ENCODE measurements at regions not wholly inside any gene's neighbourhood (a gene's known extent, or its start where the extent isn't known, plus 50 kb on each side); places are given as distances from the start of the nearest gene placed in this dataset.

DNA sequence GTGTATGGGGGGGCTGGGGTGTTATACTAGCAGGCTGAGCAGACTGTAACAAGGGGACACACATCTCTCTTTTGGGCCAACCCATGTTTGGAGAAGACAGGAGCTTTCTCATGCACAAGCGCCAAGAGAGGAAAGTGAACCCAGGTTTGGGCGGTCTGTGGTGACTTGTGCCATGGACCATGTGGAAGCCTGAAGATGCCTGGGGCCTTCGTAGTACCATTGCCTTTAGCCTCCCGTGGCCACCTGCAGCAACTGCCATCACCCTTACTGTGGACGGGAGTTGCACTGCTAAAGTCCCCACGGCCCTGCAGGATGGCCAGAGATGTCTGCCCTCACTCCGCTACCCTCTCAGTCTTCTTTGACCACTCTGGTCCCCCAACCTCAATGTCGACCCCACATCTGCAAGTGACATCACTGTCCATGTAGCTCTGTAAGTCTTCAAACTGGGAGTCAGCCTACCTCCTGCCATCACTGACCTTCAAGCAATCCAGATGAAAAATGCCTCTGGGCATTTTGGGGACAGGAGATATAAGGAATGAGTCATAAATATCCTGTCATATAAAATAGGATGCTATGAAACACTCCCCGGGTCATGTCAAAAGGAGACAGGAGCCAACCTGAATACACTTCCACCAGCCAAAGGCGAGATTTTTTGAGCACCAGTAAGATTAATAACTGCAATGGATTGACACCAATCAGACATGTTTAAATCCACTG, 74.7 kb upstream of the C15orf39 start:
- TF ChIP-seq RELA (CRISPR knock-in tag; IDR thresholded peaks at IDR 0.05; ENCODE audit: borderline replicate concordance): no peak
- no peak for TF ChIP-seq ZNF281 (CRISPR knock-in tag; IDR thresholded peaks at IDR 0.05)
- no peak for TF ChIP-seq PRDM15 (CRISPR knock-in tag; IDR thresholded peaks at IDR 0.05)
- no peak for TF ChIP-seq CTCF (IDR thresholded peaks at IDR 0.05)
- no peak for TF ChIP-seq ARID4B (CRISPR knock-in tag; IDR thresholded peaks at IDR 0.05; ENCODE audit: borderline replicate concordance)
- TF ChIP-seq SMAD4 (CRISPR knock-in tag; IDR thresholded peaks at IDR 0.05): no peak
- no peak for TF ChIP-seq TCF7 (CRISPR knock-in tag; IDR thresholded peaks at IDR 0.05; ENCODE audit: low read depth)
- TF ChIP-seq ATF3 (CRISPR knock-in tag; conservative IDR thresholded peaks at IDR 0.05): no peak
- no peak for TF ChIP-seq ZNF138 (CRISPR knock-in tag; conservative IDR thresholded peaks at IDR 0.05)
- no peak for TF ChIP-seq ZNF423 (CRISPR knock-in tag; IDR thresholded peaks at IDR 0.05)
- TF ChIP-seq TEAD4 (CRISPR knock-in tag; IDR thresholded peaks at IDR 0.05): no peak
